Natural killer cell treated with Interleukin-12 subunit alpha and Interleukin-12 subunit beta and Interleukin-15 and Interleukin-18, amount 100 ng/mL, for 72 hours (primary cell): ENCODE measurements at regions not wholly inside any gene's neighbourhood (a gene's known extent, or its start where the extent isn't known, plus 50 kb on each side); places are given as distances from the start of the nearest gene placed in this dataset.
"Not testable (repeated sequence)": the region's sequence is repeated elsewhere in the genome, so short reads cannot be mapped to it uniquely, and the experiment has no call there.

Experiments used
- ATAC-seq, 2 donors: fragments of 150-1000 bp; cut with Tn5 transposase in 1 of 2; sonication (Bioruptor Pico), chemical (Tn5 transposase) in 1 of 2; 2 replicates each; pipeline ENCODE4 v1.10.0; 2021
- DNase-seq: peaks from one replicate; pipeline ENCODE4 v3.0.0; 2022; ENCODE audit warnings: low spot score
- H3K27ac Mint-ChIP-seq, 2 donors: 1 replicate in 1 of 2; 2 replicates in 1 of 2; pipeline ENCODE4 v1.8.0; 2022; ENCODE audit warnings: mixed read lengths in 2 of 2, mild to moderate bottlenecking in 1 of 2, moderate library complexity in 1 of 2
- H3K27me3 Mint-ChIP-seq, 2 donors: 1 replicate in 1 of 2; 2 replicates in 1 of 2; pipeline ENCODE4 v1.8.0; 2022; ENCODE audit warnings: mixed read lengths in 2 of 2
- H3K36me3 Mint-ChIP-seq: one replicate; pipeline ENCODE4 v1.8.0; 2022; ENCODE audit warnings: mixed read lengths
- H3K4me1 Mint-ChIP-seq, 2 donors: 1 replicate in 1 of 2; 2 replicates in 1 of 2; pipeline ENCODE4 v1.8.0; 2022; ENCODE audit warnings: low read depth in 2 of 2, mixed read lengths in 2 of 2, mild to moderate bottlenecking in 1 of 2
- H3K4me3 Mint-ChIP-seq: one replicate; pipeline ENCODE4 v1.8.0; 2022; ENCODE audit warnings: mixed read lengths
- H3K9me3 Mint-ChIP-seq: 2 replicates; pipeline ENCODE4 v1.8.0; 2022; ENCODE audit warnings: mixed read lengths

DNA sequence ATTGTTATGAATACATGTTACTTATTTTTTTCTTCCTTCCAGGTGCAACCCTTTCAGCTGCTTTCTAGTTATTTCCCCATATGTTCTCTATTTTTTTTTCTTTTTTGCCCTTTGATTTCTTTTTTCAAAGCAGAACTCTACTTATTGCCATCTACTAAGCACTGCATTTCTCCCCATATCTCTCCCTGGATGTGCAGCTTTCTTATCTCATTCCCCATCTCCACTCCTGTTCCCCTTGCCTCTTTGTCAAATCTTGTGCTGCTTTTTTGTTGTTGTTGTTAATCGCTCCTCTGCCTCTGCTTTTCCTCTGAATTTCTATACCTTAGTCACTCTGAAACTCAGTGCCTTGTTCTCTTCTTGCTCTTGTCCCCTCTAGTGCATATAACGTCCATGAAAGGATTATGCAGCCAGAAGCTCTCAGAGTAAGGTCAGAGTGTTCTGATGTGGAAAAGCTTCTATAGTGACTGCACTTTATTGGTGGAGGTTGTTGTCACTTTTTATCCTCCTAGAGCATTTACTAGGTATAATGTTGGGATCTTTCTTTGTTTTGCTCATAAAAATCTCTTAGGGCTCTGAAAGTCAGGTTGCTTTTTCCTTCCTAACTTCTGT is 51.1 kb upstream of the JADE1 start:
- no peaks in the 10 kb centered on the region for H3K9me3 Mint-ChIP-seq
- no peak overlapping the region for H3K27ac Mint-ChIP-seq
- DNase-seq: no peak
- H3K27me3 Mint-ChIP-seq: peaks cover 6 to 8% of the 10 kb centered on the region in 2 donors
- no peaks in the 10 kb centered on the region for H3K36me3 Mint-ChIP-seq
- ATAC-seq: no peak
- no peak overlapping the region for H3K4me3 Mint-ChIP-seq
- no peaks in the 10 kb centered on the region for H3K4me1 Mint-ChIP-seq

DNA sequence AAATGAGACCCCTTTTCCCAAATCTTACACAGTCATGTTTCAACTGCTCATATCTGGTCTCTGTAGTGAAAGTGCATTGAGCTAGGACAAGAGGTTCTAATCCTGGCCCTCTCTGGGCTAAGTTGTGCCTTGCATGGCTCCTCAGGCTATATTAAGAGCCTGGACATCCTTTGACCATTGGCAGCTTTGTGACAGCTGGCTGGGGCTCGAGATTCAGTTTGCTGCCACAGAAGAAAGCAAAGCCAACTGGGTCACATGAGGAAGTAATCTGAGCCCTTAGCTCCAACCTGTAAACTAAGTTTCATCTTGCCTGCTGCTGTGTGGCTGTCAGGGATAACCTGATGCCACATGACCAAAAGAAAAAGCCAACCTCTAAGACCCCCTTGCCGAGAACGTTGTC is 51.8 kb upstream of the JADE1 start:
- Mint-ChIP-seq H3K27ac (no peak overlapping the region), H3K4me3 (no peak overlapping the region), H3K36me3 (no peaks in the 10 kb centered on the region), H3K9me3 (no peaks in the 10 kb centered on the region), H3K4me1 (no peaks in the 10 kb centered on the region), H3K27me3 (peaks cover 4 to 8% of the 10 kb centered on the region in 2 donors)
- ATAC-seq (no peak), DNase-seq (no peak)

DNA sequence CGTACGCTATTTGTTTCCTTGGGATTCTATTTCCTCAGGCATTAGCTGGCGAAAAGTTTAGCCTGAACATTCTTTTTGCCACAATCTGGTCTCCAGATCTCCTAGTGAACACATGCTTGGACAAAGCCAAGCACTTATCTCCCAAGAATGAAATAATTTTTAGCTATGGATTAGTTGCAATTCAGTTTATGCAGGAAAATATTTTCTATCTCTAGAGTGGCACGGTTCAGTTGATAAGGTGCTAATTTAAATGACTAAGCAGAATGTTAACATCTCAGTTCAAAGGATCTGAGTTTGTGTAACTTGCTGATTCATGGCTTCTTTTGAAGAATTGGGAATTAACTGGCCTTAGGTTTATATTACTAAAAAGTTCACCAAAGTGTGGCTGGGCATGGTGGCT is 58.1 kb upstream of the JADE1 start:
- no peaks in the 10 kb centered on the region for H3K36me3 Mint-ChIP-seq
- no peak for DNase-seq
- no peak overlapping the region for H3K4me3 Mint-ChIP-seq
- peaks cover 0 to 2% of the 10 kb centered on the region in 2 donors for H3K27me3 Mint-ChIP-seq
- ATAC-seq: no peak
- no peaks in the 10 kb centered on the region for H3K4me1 Mint-ChIP-seq
- no peaks in the 10 kb centered on the region for H3K9me3 Mint-ChIP-seq
- no peak overlapping the region for H3K27ac Mint-ChIP-seq

DNA sequence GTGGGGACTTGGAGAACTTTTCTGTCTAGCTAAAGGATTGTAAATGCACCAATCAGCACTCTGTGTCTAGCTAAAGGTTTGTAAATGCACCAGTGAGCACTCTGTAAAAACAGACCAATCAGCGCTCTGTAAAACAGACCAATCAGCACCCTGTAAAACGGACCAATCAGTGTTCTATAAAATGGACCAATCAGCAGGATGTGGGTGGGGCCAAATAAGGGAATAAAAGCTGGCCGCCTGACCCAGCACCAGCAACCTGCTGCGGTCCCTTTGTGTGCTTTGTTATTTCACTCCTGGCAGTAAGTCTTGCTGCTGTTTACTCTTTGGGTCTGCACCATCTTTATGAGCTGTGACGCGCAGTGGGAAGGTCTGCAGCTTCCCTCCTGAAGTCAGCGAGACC is 67.8 kb upstream of the JADE1 start:
- H3K4me1 Mint-ChIP-seq, H3K27ac Mint-ChIP-seq, H3K27me3 Mint-ChIP-seq, H3K36me3 Mint-ChIP-seq, H3K4me3 Mint-ChIP-seq, ATAC-seq, DNase-seq, H3K9me3 Mint-ChIP-seq: not testable (repeated sequence)

DNA sequence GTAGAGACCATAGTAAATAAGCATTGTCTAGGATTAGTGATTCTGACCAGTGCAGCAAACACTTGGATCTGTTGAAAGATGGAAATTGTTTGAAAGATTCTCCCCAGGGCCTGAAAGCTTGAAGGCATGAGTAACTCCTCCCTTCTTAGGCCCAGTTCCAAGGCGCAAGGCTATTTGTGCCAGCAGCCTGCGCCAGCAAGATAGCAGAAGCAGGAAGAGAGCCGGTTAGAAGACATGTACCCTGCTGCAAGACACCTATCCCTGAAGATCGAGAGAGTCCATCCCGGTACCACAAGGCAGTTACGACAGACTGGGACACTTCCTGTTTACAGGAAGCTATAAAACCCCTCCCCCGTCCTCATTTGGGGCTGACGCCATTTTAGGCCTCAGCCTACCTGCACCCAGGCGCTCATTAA is 72.4 kb upstream of the JADE1 start:
- H3K9me3 Mint-ChIP-seq: no peaks in the 10 kb centered on the region
- H3K4me1 Mint-ChIP-seq: no peaks in the 10 kb centered on the region
- no peak overlapping the region for H3K4me3 Mint-ChIP-seq
- no peak overlapping the region for H3K27ac Mint-ChIP-seq
- H3K27me3 Mint-ChIP-seq: no peaks in the 10 kb centered on the region
- no peaks in the 10 kb centered on the region for H3K36me3 Mint-ChIP-seq
- no peak for DNase-seq
- no peak for ATAC-seq

DNA sequence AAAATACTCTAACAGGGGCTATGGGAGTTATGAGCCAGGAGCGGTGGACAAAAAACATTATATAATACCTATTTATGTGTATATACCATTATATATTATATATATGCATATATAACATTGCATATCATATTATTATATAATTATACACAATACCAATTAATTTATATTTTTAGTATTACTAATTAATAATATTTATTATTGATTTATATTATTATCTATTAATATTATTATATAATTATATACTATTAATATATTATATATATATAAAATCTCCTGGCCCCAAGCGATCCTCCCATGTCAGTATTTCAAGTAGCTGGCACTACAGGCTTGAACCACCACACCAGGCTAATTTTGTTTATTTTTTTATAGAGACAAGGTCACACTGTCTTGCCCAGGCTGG is 73.8 kb upstream of the JADE1 start:
- Mint-ChIP-seq H3K36me3 (no peaks in the 10 kb centered on the region), H3K4me3 (no peak overlapping the region), H3K4me1 (no peaks in the 10 kb centered on the region), H3K27ac (no peak overlapping the region), H3K9me3 (no peaks in the 10 kb centered on the region), H3K27me3 (no peaks in the 10 kb centered on the region)
- ATAC-seq: no peak
- DNase-seq: no peak

DNA sequence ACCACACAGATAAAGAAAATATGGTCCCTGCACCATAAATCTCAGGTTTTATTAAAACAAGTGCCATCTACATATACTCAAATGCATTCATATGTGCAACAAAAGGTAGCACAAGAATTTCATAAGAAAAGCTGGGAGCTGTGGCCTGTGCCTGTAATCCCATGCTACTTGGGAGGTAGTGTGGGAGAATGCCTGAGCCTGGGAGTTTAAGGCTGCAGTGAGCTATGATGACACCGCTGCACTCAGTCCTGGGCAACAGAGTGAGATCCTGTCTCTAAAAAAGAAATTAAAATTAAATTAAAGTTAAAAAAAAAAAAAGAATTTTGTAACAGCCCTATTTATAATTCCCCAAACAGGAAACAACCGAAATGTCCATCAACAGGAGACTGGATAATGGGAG is 81.3 kb upstream of the JADE1 start:
- H3K27ac Mint-ChIP-seq: no peak overlapping the region
- no peak for DNase-seq
- H3K4me1 Mint-ChIP-seq: no peaks in the 10 kb centered on the region
- peaks cover 0 to 3% of the 10 kb centered on the region in 2 donors for H3K27me3 Mint-ChIP-seq
- no peaks in the 10 kb centered on the region for H3K36me3 Mint-ChIP-seq
- no peaks in the 10 kb centered on the region for H3K9me3 Mint-ChIP-seq
- H3K4me3 Mint-ChIP-seq: no peak overlapping the region
- no peak for ATAC-seq

DNA sequence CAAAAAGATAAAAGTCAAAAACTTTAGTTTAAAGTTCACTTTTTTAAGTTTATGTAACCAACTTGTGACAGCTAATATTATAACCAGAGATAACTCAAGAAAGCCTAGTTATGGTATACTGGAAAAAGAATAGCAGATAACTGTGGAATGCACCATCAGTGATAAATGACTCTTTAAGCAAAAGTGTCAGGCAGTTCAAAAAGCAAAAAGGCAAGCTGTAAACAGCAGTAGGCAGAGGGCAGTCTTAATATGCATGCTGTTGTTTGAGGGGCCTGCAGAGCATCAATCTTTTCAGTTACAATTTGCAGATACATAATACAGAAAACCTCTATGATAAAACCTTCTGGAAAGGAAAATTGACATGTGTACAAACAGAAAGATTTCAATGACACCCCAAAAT is 81.8 kb upstream of the JADE1 start:
- no peaks in the 10 kb centered on the region for H3K9me3 Mint-ChIP-seq
- DNase-seq (no peak), ATAC-seq (no peak)
- no peak overlapping the region for H3K27ac Mint-ChIP-seq
- no peak overlapping the region for H3K4me3 Mint-ChIP-seq
- H3K27me3 Mint-ChIP-seq: peaks cover 0 to 3% of the 10 kb centered on the region in 2 donors
- no peaks in the 10 kb centered on the region for H3K36me3 Mint-ChIP-seq
- H3K4me1 Mint-ChIP-seq: no peaks in the 10 kb centered on the region

DNA sequence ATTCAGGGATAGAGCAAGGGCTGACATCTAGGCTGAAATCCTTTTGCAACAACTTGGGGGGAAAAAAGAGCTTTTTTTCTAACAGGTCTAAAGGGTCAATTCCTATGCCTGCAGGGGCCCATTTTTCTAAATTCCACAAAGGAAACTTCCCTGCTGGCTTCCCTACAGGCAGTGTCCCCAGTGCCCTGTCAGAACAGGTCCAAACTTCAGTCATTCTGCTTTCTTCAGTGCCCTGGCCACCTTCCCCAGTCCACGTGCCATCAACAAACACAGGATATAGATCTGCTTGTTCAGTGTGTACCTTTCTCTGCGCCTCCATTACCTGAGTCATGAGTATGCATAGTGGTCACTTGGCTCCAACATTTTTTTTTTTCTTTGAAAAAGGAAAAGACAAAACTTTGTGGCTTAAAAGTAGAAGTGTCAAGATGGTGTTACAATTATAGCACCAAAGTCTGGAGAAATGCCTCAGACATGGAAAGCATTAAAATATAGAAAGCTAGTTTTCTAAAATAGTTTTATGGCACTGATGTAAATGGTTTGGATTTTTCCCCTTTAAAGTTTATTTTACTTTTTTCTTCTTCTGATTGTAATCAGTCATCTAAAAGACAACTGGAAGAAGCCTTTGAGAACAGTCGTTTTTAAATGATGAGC is 84.0 kb upstream of the JADE1 start:
- Mint-ChIP-seq H3K27ac (no peak overlapping the region), H3K4me1 (no peaks in the 10 kb centered on the region), H3K4me3 (no peak overlapping the region), H3K36me3 (no peaks in the 10 kb centered on the region), H3K27me3 (peaks cover 0 to 3% of the 10 kb centered on the region in 2 donors), H3K9me3 (no peaks in the 10 kb centered on the region)
- ATAC-seq: no peak
- DNase-seq: no peak

DNA sequence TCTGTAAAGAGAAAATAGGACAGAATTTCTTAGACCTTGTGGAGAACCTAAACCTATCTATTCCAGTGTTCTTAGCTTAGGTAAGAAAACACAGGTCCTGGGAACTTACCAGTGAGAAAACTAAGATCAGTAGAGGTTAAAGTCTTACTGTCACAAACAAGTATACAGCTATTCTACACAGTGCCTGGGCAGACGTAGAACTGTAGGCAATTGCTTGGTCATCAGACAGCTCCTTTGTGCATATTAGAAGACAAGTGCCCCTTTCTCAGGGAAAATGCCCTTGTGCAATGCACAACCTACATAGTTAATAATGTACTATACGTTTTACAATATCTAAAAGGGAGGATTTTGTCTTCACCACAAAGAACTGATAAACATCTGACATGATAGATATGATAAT is 86.6 kb upstream of the JADE1 start:
- H3K27ac Mint-ChIP-seq: no peak overlapping the region
- no peak for ATAC-seq
- no peaks in the 10 kb centered on the region for H3K36me3 Mint-ChIP-seq
- H3K27me3 Mint-ChIP-seq: peaks cover 0 to 5% of the 10 kb centered on the region in 2 donors
- no peaks in the 10 kb centered on the region for H3K9me3 Mint-ChIP-seq
- no peaks in the 10 kb centered on the region for H3K4me1 Mint-ChIP-seq
- DNase-seq: no peak
- no peak overlapping the region for H3K4me3 Mint-ChIP-seq

DNA sequence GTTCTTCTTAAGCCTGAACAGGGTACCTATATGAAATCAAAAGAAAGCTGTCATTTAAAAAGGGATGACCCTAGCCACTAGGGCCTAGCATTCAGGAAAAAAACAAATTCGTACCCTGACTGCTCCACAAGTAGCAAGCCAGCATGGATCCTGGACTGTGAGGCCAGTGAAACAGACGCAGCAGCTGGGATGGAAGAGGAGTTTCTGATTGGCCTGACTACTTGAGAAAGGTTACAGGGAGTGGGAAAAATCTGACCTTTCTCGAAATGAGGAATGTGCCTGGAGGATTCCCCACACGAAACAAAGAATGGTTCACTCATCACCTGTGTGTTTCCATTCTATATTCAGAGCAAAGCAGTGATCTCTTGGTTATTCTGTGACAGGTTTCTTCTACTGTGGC is 87.6 kb upstream of the JADE1 start:
- ATAC-seq (no peak), DNase-seq (no peak)
- Mint-ChIP-seq H3K4me1 (no peaks in the 10 kb centered on the region), H3K27me3 (peaks cover 2 to 7% of the 10 kb centered on the region in 2 donors), H3K36me3 (no peaks in the 10 kb centered on the region), H3K27ac (no peak overlapping the region), H3K4me3 (no peak overlapping the region), H3K9me3 (no peaks in the 10 kb centered on the region)

DNA sequence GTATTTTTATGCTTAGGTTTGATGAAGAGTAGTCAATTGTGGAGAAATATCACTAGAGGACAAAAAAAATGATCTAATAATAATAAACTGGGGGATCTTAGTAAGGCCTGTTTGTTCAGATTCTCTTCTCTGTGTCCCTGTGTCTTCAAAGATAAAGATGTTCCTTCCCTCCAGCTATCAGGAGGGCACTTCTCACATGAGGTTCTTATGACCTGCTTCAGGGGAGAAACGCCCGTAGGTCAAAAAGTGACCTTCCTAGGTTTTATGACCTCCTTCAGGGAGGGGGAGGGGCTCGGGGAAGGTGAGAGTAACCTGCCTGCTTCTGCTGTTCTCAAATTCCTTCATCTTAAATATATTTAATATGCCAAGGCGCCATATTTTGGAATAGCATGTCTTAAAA is 89.2 kb upstream of the JADE1 start:
- no peaks in the 10 kb centered on the region for H3K36me3 Mint-ChIP-seq
- DNase-seq (no peak), ATAC-seq (no peak)
- peaks cover 2 to 9% of the 10 kb centered on the region in 2 donors for H3K27me3 Mint-ChIP-seq
- no peaks in the 10 kb centered on the region for H3K4me1 Mint-ChIP-seq
- H3K4me3 Mint-ChIP-seq: no peak overlapping the region
- H3K9me3 Mint-ChIP-seq: no peaks in the 10 kb centered on the region
- H3K27ac Mint-ChIP-seq: no peak overlapping the region

DNA sequence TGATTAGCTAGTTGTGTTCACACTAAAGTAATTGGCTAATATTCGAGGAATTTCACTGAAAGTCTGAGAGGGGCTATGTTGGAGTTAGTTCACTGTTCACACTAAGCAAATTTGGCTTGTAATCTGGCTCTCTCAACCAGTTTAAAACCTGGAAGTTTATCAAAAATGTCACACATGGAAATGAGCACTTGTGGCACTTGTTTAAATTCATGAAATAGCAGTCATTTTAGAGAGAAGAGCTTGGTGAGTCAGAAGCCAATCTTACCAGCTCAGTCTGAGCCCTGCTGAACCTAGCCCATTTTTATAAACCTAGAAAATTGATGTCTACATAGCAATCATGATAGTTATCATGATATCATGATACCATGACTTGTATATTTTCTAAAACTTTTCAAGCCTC is 90.7 kb upstream of the JADE1 start:
- H3K4me3 Mint-ChIP-seq: no peak overlapping the region
- no peaks in the 10 kb centered on the region for H3K4me1 Mint-ChIP-seq
- ATAC-seq (no peak), DNase-seq (no peak)
- no peak overlapping the region for H3K27ac Mint-ChIP-seq
- no peaks in the 10 kb centered on the region for H3K9me3 Mint-ChIP-seq
- no peaks in the 10 kb centered on the region for H3K36me3 Mint-ChIP-seq
- peaks cover 2 to 9% of the 10 kb centered on the region in 2 donors for H3K27me3 Mint-ChIP-seq

DNA sequence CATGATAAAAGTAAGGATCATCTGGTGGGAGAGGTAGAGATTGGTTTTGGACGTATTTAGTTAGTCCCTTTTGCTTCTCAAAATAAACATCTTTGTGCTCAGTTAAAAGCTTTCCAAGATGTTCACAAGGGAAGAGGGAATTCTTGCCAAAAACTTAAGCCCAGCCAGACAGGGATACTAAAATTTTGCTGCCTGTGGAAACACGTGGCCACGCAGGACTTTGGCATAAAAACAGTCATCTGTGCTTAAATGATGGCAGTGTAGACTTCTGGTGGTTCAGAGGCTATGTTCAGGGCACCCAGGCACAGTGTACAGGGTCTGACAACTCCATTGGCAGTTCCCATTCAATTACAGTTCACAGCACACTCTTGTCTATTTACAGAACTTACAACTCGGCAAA is 93.2 kb upstream of the JADE1 start:
- peaks cover 2 to 9% of the 10 kb centered on the region in 2 donors for H3K27me3 Mint-ChIP-seq
- DNase-seq (no peak), ATAC-seq (no peak)
- no peaks in the 10 kb centered on the region for H3K4me1 Mint-ChIP-seq
- no peak overlapping the region for H3K27ac Mint-ChIP-seq
- H3K4me3 Mint-ChIP-seq: no peak overlapping the region
- no peaks in the 10 kb centered on the region for H3K9me3 Mint-ChIP-seq
- H3K36me3 Mint-ChIP-seq: no peaks in the 10 kb centered on the region

DNA sequence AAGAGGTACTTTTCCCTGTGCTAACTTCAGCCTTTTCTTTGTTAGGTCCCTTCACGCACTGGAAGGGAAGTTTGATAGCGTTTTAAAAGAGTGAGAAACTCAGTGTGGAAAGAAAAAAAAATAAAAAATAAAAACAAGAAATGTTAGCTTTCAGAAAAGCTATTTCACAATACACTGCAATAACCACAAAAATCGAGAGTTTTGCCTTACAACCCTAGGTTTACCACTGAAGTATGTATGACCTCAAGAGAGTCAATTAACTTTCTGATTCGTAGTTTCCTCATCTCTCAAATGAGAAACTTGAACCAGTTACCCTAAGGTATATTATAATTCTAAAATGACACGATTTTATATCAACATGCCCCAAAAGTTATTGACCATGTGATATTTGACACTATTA is 93.9 kb upstream of the JADE1 start:
- H3K4me1 Mint-ChIP-seq: no peaks in the 10 kb centered on the region
- H3K4me3 Mint-ChIP-seq: no peak overlapping the region
- ATAC-seq (no peak), DNase-seq (no peak)
- H3K36me3 Mint-ChIP-seq: no peaks in the 10 kb centered on the region
- H3K9me3 Mint-ChIP-seq: no peaks in the 10 kb centered on the region
- peaks cover 2 to 9% of the 10 kb centered on the region in 2 donors for H3K27me3 Mint-ChIP-seq
- no peak overlapping the region for H3K27ac Mint-ChIP-seq
